Nephron (organoid): ENCODE measurements at regions not wholly inside any gene's neighbourhood (a gene's known extent, or its start where the extent isn't known, plus 50 kb on each side); places are given as distances from the start of the nearest gene placed in this dataset.

Source experiments
- H3K27ac Mint-ChIP-seq, 3 experiments: 2 replicates each; pipeline ENCODE4 v1.8.0; 2020; ENCODE audit warnings: mixed read lengths in 3 of 3, mild to moderate bottlenecking in 2 of 3, moderate library complexity in 1 of 3
- H3K27me3 Mint-ChIP-seq: 2 replicates; pipeline ENCODE4 v1.8.0; 2021; ENCODE audit warnings: low read depth, mild to moderate bottlenecking, moderate library complexity, mixed read lengths
- H3K36me3 Mint-ChIP-seq: 2 replicates; pipeline ENCODE4 v1.8.0; 2020; ENCODE audit warnings: low read depth, mixed read lengths
- H3K4me1 Mint-ChIP-seq: 2 replicates; pipeline ENCODE4 v1.8.0; 2020; ENCODE audit warnings: mixed read lengths
- H3K4me3 Mint-ChIP-seq, 3 experiments: 2 replicates each; pipeline ENCODE4 v1.8.0; 2020; ENCODE audit warnings: mild to moderate bottlenecking in 3 of 3, mixed read lengths in 3 of 3, moderate library complexity in 2 of 3
- H3K9me3 Mint-ChIP-seq: 2 replicates; pipeline ENCODE4 v1.8.0; 2020; ENCODE audit warnings: mixed read lengths
- TF ChIP-seq, protein P1 (sequence below), 3 experiments: fragments of 200-600 bp; sonication (generic); IDR thresholded peaks; one replicate each; pipeline ENCODE4 v1.5.0; 2021; ENCODE audit warnings: antibody characterized with exemption in 3 of 3; ENCODE audit not compliant: unreplicated experiment in 3 of 3

- no peak overlapping the region for H3K27ac Mint-ChIP-seq
- H3K36me3 Mint-ChIP-seq, result no peaks in the 10 kb centered on the region
- TF ChIP-seq, protein P1, sequence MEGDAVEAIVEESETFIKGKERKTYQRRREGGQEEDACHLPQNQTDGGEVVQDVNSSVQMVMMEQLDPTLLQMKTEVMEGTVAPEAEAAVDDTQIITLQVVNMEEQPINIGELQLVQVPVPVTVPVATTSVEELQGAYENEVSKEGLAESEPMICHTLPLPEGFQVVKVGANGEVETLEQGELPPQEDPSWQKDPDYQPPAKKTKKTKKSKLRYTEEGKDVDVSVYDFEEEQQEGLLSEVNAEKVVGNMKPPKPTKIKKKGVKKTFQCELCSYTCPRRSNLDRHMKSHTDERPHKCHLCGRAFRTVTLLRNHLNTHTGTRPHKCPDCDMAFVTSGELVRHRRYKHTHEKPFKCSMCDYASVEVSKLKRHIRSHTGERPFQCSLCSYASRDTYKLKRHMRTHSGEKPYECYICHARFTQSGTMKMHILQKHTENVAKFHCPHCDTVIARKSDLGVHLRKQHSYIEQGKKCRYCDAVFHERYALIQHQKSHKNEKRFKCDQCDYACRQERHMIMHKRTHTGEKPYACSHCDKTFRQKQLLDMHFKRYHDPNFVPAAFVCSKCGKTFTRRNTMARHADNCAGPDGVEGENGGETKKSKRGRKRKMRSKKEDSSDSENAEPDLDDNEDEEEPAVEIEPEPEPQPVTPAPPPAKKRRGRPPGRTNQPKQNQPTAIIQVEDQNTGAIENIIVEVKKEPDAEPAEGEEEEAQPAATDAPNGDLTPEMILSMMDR (IDR thresholded peaks at IDR 0.05; ENCODE audit: unreplicated experiment in 3 of 3), result no peak
- no peaks in the 10 kb centered on the region for H3K27me3 Mint-ChIP-seq
- no peaks in the 10 kb centered on the region for H3K4me1 Mint-ChIP-seq
- H3K9me3 Mint-ChIP-seq, result peaks cover 18% of the 10 kb centered on the region
- no peak overlapping the region for H3K4me3 Mint-ChIP-seq
Measured at GRCh38 chr2:187213798-187214197, 234.3 kb downstream of the CALCRL start.

- Mint-ChIP-seq H3K27ac (no peak overlapping the region), H3K4me3 (no peak overlapping the region), H3K27me3 (no peaks in the 10 kb centered on the region)
Measured at GRCh38 chr2:187210726-187211125, 237.3 kb downstream of the CALCRL start.

GRCh38 chr2:187208199-187208785 is 239.8 kb downstream of the CALCRL start:
- peak overlapping the region in 2 of 3 experiments; percentile 30 to 50 for H3K27ac Mint-ChIP-seq
- peaks cover 18% of the 10 kb centered on the region for H3K9me3 Mint-ChIP-seq
- H3K4me1 Mint-ChIP-seq, result no peaks in the 10 kb centered on the region
- H3K27me3 Mint-ChIP-seq, result no peaks in the 10 kb centered on the region
- H3K36me3 Mint-ChIP-seq, result no peaks in the 10 kb centered on the region
- TF ChIP-seq, protein P1 (IDR thresholded peaks at IDR 0.05; ENCODE audit: unreplicated experiment in 3 of 3), result no peak
- H3K4me3 Mint-ChIP-seq, result no peak overlapping the region

More at GRCh38 chr2:187210726-187211125, 237.3 kb downstream of the CALCRL start:
- Mint-ChIP-seq H3K4me1 (no peaks in the 10 kb centered on the region), H3K9me3 (peaks cover 18% of the 10 kb centered on the region), H3K36me3 (no peaks in the 10 kb centered on the region)
- TF ChIP-seq, protein P1 (IDR thresholded peaks at IDR 0.05; ENCODE audit: unreplicated experiment in 3 of 3), result no peak

- TF ChIP-seq, protein P1 (IDR thresholded peaks at IDR 0.05; ENCODE audit: unreplicated experiment in 3 of 3), result no peak
- Mint-ChIP-seq H3K4me3 (no peak overlapping the region), H3K4me1 (no peaks in the 10 kb centered on the region), H3K27me3 (no peaks in the 10 kb centered on the region), H3K27ac (peak overlapping the region; percentile 37 to 94 (median 89)), H3K9me3 (peaks cover 16% of the 10 kb centered on the region), H3K36me3 (no peaks in the 10 kb centered on the region)
Measured at GRCh38 chr2:187207126-187207525, 240.9 kb downstream of the CALCRL start.

- Mint-ChIP-seq H3K4me3 (no peak overlapping the region), H3K27ac (peak overlapping the region; percentile 28 to 94 (median 89)), H3K4me1 (no peaks in the 10 kb centered on the region), H3K36me3 (no peaks in the 10 kb centered on the region), H3K27me3 (no peaks in the 10 kb centered on the region), H3K9me3 (peaks cover 12% of the 10 kb centered on the region)
- TF ChIP-seq, protein P1 (IDR thresholded peaks at IDR 0.05; ENCODE audit: unreplicated experiment in 3 of 3), result no peak
Measured at GRCh38 chr2:187206471-187206870, 241.6 kb downstream of the CALCRL start.

- Mint-ChIP-seq H3K27ac (peak overlapping the region; percentile 23 to 59 (median 28)), H3K9me3 (peaks cover 10% of the 10 kb centered on the region), H3K4me3 (no peak overlapping the region), H3K4me1 (no peaks in the 10 kb centered on the region), H3K27me3 (no peaks in the 10 kb centered on the region), H3K36me3 (no peaks in the 10 kb centered on the region)
- TF ChIP-seq, protein P1 (IDR thresholded peaks at IDR 0.05; ENCODE audit: unreplicated experiment in 3 of 3), result no peak
Measured at GRCh38 chr2:187206071-187206470, 242.0 kb downstream of the CALCRL start.
